Activated naive CD8-positive, alpha-beta T cell treated with anti-CD3 and anti-CD28 coated beads for 36 hours (primary cell): ENCODE measurements at regions not wholly inside any gene's neighbourhood (a gene's known extent, or its start where the extent isn't known, plus 50 kb on each side); places are given as distances from the start of the nearest gene placed in this dataset.

Source experiments
- DNase-seq: peaks from one replicate; pipeline ENCODE4 v3.0.0; 2021
- H3K27ac Mint-ChIP-seq: one replicate; pipeline ENCODE4 v1.8.0; 2022; ENCODE audit warnings: mild to moderate bottlenecking, moderate library complexity, mixed read lengths
- H3K27me3 Mint-ChIP-seq: one replicate; pipeline ENCODE4 v1.8.0; 2022; ENCODE audit warnings: mild to moderate bottlenecking, mixed read lengths
- H3K36me3 Mint-ChIP-seq: one replicate; pipeline ENCODE4 v1.8.0; 2021; ENCODE audit warnings: mild to moderate bottlenecking, mixed read lengths
- H3K4me1 Mint-ChIP-seq: one replicate; pipeline ENCODE4 v1.8.0; 2021; ENCODE audit warnings: mixed read lengths
- H3K4me3 Mint-ChIP-seq: one replicate; pipeline ENCODE4 v1.8.0; 2022; ENCODE audit warnings: mild to moderate bottlenecking, moderate library complexity, mixed read lengths
- H3K9me3 Mint-ChIP-seq: one replicate; pipeline ENCODE4 v1.8.0; 2022; ENCODE audit warnings: mixed read lengths

DNA sequence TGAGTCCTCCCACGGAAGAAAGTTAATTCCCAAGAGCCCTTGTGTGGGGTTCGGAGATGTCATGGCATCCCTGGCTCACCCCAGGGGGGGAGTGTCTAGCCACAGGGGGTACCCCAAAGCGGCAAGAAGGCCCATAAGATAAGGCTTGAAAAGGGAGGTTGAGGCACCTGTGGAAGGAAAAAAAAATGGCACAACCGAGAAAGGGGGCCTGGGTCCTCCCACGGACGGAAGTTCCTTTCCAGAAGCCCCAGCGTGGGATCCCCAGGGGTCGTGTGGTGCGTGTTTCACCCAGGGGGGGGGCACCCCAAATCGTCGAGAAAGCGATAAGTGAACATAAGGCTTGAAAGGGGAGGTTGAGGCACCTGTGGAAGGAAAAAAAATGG lies 266.7 kb downstream of the ALG10 start:
- Mint-ChIP-seq H3K9me3 (peaks cover 23% of the 10 kb centered on the region), H3K4me3 (no peak overlapping the region), H3K36me3 (peaks cover 1% of the 10 kb centered on the region), H3K27ac (no peak overlapping the region), H3K27me3 (no peaks in the 10 kb centered on the region), H3K4me1 (no peaks in the 10 kb centered on the region)
- no peak for DNase-seq

DNA sequence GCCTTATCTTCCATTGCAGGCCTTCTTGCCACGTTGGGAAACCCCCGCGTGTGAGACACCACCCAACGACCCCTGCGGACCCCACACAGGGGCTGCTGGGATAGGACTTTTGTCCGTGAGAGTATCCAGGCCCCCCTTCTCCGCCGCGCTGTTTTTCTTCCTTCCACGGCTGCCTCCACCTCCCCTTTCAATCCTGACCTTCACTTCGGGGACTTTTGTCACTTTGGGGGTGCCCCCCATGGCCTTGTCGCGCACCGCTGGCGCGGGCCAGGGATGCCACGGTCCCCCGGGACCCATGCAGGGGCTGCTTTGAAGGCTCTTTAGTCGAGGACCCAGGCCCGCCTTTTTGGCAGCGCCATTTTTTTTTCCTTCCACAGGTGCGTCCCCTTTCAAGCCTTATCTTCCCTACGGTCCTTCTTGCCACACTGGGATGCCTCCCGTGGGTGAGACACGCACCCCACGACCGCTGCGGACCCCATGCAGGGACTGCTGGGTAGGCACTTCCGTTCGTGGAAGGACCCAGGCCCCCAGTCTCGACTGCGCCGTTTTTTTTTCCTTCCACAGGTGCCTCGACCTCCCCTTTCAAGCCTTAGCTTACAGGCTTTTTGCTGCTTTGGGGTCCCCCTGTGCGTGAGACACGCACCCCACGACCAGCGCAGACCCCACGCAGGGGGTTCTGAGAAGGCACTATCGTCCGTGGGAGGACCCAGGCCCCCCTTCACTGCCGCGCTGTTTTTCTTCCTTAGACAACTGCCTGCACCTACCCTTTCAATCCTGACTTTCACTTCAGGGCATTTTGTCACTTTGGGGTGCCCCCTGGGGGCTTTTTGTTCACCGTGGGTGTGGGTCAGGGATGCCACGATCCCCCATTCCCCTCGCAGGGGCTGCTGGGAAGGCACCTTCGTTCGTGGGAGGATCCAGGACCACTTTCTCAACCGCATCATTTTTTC lies 267.4 kb downstream of the ALG10 start:
- H3K9me3 Mint-ChIP-seq = peaks cover 23% of the 10 kb centered on the region
- H3K4me1 Mint-ChIP-seq = no peaks in the 10 kb centered on the region
- peaks cover 1% of the 10 kb centered on the region for H3K36me3 Mint-ChIP-seq
- H3K4me3 Mint-ChIP-seq = no peak overlapping the region
- DNase-seq = no peak
- no peak overlapping the region for H3K27ac Mint-ChIP-seq
- H3K27me3 Mint-ChIP-seq = no peaks in the 10 kb centered on the region

DNA sequence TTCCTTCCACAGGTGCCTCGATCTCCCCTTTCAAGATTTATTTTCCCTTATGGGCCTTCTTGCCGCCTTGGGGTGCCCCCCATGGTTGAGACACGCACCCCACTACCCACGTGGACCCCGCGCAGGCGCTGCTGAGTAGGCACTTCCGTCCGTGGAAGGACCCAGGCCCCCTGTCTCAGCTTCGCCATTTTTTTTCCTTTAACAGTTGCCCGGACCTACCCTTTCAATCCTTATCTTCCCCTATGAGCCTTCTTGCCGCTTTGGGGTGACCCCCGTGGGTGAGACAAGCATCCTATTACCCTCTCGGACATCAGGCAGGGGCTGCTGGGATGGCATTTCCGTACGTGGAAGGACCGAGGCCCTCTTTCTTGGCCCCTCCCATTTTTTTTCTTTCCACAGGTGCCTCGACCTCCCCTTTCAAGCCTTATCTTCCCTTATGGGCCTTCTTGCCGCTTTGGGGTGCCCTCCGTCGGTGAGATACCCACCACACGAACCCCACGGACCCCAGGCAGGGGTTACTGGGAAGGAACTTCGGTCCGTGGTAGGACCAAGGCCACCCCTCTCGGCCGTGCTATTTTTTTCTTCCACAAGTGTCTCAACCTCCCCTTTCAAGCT lies 268.2 kb downstream of the ALG10 start:
- no peak overlapping the region for H3K4me3 Mint-ChIP-seq
- no peaks in the 10 kb centered on the region for H3K4me1 Mint-ChIP-seq
- DNase-seq = no peak
- peaks cover 23% of the 10 kb centered on the region for H3K9me3 Mint-ChIP-seq
- peaks cover 1% of the 10 kb centered on the region for H3K36me3 Mint-ChIP-seq
- peaks cover 5% of the 10 kb centered on the region for H3K27me3 Mint-ChIP-seq
- H3K27ac Mint-ChIP-seq = no peak overlapping the region

DNA sequence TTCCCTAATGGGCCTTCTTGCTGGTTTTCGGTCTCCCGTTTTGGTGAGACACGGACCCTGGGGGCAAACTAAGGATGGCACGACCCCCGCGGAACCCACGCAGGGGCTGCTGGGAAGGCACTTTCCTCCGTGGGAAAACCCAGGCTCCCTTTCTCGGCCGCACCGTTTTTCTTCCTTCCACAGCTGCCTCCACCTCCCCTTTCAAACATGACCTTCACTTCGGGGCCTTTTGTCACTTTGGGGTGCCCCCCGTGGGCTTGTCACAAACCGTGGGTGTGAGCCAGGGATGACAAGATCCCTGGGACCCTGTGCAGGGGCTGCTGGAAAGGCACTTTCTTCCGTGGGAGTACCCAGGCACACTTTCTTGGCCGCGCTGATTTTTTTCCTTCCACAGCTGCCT lies 268.7 kb downstream of the ALG10 start:
- H3K4me3 Mint-ChIP-seq = no peak overlapping the region
- peaks cover 1% of the 10 kb centered on the region for H3K36me3 Mint-ChIP-seq

DNA sequence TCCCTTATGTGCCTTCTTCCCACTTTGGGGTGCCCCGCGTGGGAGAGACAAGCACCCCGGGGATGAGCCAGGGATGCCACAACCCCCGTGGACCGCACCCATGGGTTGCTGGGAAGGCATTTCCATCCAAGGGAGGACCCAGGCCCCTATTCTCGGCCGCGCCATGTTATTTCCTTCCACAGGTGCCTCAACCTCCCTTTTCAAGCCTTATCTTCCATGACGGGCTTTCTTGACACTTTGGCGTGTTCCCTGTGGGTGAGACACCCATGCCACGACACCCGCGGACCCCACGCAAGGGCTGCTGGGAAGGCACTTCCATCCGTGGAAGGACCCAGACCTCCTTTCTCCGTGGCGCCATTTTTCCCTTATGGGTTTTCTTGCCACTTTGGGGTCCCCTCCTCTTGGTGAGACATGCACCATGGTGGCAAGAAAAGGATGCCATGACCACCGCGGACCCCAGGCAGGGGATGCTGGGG lies 269.2 kb downstream of the ALG10 start:
- no peaks in the 10 kb centered on the region for H3K4me1 Mint-ChIP-seq
- H3K9me3 Mint-ChIP-seq = peaks cover 15% of the 10 kb centered on the region
- H3K27ac Mint-ChIP-seq = no peak overlapping the region
- DNase-seq = no peak
- peaks cover 1% of the 10 kb centered on the region for H3K36me3 Mint-ChIP-seq
- peaks cover 6% of the 10 kb centered on the region for H3K27me3 Mint-ChIP-seq
- no peak overlapping the region for H3K4me3 Mint-ChIP-seq

More for the DNA sequence above, 268.7 kb downstream of the ALG10 start:
- Mint-ChIP-seq H3K4me1 (no peaks in the 10 kb centered on the region), H3K27ac (no peak overlapping the region), H3K9me3 (peaks cover 19% of the 10 kb centered on the region), H3K27me3 (peaks cover 6% of the 10 kb centered on the region)
- DNase-seq = no peak

DNA sequence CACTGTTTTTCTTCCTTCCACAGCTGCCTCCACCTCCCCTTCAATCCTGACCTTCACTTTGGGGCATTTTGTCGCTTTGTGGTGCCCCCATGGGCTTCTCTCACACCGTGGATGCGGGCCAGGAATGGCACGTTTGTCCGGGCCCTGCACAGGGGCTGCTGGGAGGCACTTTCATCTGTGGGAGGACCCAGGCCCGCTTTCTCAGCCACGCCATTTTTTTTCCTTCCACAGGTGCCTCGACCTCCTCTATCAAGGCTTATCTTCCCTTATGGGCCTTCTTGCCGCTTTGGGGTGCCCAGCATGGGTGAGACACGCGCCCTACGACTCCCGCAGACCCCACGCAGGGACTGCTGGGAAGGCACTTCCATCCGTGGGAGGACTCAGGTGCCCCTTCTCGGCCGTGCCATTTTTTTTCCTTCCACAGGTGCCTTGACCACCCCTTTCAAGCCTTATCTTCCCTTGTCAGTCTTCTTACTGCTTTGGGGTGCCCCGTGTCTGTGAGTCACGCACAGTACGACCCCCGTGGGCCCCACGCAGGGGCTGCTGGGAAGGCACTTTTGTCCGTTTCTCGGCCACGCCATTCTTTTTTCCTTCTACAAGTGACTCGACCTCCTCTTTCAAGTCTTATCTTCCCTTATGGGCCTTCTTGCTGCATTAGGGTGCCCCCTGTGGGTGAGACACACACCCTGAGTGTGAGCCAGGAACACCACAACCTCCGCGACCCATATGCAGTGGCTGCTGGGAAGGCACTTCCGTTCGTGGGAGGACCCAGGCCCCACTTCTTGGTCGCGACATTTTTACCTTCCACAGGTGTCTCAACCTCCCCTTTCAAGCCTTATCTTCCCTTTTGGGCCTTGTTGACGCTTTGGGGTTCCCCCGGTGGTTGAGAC lies 270.7 kb downstream of the ALG10 start:
- Mint-ChIP-seq H3K9me3 (peaks cover 8% of the 10 kb centered on the region), H3K4me3 (no peak overlapping the region)

DNA sequence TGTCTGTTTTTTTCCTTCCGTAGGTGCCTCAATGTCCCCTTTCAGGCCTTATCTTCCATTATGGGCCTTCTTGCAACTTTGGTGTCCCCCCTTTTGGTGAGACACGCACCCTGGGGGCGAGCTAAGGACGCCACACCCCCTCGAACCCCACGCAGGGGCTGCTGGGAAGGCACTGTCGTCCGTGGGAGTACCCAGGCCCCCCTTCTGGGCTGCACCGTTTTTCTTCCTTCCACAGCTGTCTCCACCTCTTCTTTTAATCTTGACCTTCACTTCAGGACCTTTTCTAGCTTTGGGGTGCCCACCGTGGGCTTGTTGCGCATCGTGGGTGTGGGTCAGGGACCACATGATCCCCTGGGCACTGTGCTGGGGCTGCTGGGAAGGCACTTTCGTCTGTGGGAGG lies 271.8 kb downstream of the ALG10 start:
- H3K27me3 Mint-ChIP-seq = peaks cover 6% of the 10 kb centered on the region
- H3K27ac Mint-ChIP-seq = no peak overlapping the region
- peaks cover 1% of the 10 kb centered on the region for H3K36me3 Mint-ChIP-seq
- no peak for DNase-seq
- H3K9me3 Mint-ChIP-seq = peaks cover 13% of the 10 kb centered on the region
- H3K4me1 Mint-ChIP-seq = no peaks in the 10 kb centered on the region
- H3K4me3 Mint-ChIP-seq = no peak overlapping the region

More for the DNA sequence above, 270.7 kb downstream of the ALG10 start:
- peaks cover 6% of the 10 kb centered on the region for H3K27me3 Mint-ChIP-seq
- no peak overlapping the region for H3K27ac Mint-ChIP-seq
- peaks cover 1% of the 10 kb centered on the region for H3K36me3 Mint-ChIP-seq
- no peak for DNase-seq
- no peaks in the 10 kb centered on the region for H3K4me1 Mint-ChIP-seq

DNA sequence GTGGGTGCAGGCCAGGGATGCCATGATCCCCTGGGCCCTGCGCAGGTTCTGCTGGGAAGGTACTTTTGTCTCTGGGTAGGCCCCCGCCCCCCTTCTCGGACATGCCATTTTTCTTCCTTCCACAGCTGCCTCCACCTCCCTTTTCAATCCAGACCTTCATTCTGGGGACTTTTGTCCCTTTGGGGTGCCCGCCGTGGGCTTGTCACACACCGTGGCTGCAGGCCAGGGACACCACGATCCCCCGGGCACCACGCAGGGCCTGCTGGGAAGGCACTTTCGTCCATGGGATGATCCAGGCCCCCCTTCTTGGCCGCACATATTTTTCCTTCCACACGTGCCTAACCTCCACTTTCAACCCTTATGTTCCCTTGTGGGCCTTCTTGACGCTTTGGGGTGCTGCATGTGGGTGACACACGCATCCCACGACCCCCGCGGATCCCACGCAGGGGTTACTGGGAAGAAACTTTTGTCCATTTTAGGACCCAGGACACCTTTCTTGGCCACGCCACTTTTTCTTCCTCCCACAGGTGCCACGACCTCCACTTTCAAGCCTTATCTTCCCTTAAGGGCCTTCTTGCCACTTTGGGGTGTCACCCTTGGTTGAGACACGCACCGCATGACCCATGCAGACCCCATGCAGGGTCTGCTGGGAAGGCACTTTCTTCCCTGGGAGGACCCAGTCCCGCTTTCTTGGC lies 272.5 kb downstream of the ALG10 start:
- peaks cover 6% of the 10 kb centered on the region for H3K27me3 Mint-ChIP-seq

DNA sequence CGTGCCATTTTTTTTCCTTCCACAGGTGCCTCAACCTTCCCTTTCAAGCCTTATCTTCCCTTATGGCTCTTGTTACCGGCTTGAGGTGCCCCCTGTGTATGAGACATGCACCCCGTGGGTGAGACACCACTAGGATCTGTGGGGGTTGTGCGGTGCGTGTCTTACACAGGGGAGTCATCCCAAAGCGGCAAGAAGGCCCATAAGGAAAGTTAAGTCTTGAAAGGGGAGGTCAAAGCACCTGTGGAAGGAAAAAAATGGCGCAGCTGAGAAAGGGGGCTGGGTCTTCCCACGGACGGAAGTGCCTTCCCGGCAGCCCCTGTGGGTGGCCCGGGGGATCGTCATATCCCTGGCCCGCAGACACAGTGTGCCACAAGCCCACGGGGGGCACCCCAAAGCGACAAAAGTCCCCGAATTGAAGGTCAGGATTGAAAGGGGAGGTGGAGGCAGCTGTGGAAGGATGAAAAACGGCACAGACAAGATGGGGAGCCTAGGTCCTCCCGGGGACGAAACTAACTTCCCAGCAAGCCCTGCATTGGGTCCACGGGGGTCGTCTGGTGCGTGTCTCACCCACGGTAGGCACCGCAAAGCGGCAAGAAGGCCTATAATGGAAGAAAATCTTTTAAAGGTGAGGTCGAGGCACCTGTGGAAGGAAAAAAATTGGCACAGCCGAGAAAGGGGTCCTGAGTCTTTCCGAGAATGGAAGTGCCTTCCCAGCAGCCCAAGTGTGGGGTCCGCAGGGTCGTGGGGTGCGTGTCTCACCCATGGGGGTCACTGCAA lies 273.3 kb downstream of the ALG10 start:
- Mint-ChIP-seq H3K9me3 (peaks cover 16% of the 10 kb centered on the region), H3K27ac (no peak overlapping the region), H3K4me1 (no peaks in the 10 kb centered on the region), H3K36me3 (peaks cover 1% of the 10 kb centered on the region), H3K27me3 (peaks cover 6% of the 10 kb centered on the region), H3K4me3 (no peak overlapping the region)
- DNase-seq = no peak

More for the DNA sequence above, 272.5 kb downstream of the ALG10 start:
- no peak overlapping the region for H3K27ac Mint-ChIP-seq
- no peak overlapping the region for H3K4me3 Mint-ChIP-seq
- H3K36me3 Mint-ChIP-seq = peaks cover 1% of the 10 kb centered on the region
- no peaks in the 10 kb centered on the region for H3K4me1 Mint-ChIP-seq
- no peak for DNase-seq
- H3K9me3 Mint-ChIP-seq = peaks cover 16% of the 10 kb centered on the region

DNA sequence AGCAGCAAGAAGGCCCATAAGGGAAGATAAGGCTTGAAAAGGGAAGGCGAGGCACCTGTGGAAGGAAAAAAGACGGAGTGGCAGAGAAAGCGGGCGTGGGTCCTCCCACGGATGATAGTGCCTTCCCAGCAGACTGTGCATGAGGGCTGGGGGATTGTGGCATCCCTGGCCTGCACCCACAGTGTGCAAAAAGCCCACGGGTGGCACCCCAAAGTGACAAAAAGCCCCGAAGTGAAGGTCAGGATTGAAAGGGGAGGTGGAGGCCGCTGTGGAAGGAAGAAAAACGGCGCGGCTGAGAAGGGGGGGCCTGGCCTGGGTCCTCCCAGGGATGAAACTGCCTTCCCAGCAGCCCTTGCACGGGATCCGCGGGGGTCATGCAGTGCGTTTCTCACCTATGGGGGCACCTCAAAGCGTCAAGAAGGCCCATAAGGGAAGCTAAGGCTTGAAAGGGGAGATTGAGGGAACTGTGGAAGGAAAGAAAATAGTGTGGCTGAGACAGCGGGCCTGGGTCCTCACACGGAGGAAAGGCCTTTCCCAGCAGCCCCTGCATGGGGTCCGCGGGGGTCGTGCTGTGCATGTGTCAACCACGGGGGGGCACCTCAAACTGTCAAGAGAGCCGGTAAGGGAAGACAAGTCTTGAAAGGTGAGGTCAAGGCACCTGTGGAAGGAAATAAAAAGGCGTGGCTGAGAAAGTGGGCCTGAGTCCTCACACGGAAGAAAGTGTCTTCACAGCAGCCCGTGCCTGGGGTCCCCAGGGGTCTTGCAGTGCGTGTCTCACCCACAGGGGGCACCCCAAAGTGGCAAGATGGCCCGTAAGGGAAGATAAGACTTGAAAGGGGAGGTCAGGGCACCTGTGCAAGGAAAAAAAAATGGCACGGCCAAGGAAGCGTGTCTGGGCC lies 274.1 kb downstream of the ALG10 start:
- Mint-ChIP-seq H3K36me3 (peaks cover 1% of the 10 kb centered on the region), H3K4me3 (no peak overlapping the region), H3K4me1 (no peaks in the 10 kb centered on the region), H3K27ac (no peak overlapping the region), H3K9me3 (peaks cover 19% of the 10 kb centered on the region), H3K27me3 (peaks cover 6% of the 10 kb centered on the region)
- DNase-seq = no peak

DNA sequence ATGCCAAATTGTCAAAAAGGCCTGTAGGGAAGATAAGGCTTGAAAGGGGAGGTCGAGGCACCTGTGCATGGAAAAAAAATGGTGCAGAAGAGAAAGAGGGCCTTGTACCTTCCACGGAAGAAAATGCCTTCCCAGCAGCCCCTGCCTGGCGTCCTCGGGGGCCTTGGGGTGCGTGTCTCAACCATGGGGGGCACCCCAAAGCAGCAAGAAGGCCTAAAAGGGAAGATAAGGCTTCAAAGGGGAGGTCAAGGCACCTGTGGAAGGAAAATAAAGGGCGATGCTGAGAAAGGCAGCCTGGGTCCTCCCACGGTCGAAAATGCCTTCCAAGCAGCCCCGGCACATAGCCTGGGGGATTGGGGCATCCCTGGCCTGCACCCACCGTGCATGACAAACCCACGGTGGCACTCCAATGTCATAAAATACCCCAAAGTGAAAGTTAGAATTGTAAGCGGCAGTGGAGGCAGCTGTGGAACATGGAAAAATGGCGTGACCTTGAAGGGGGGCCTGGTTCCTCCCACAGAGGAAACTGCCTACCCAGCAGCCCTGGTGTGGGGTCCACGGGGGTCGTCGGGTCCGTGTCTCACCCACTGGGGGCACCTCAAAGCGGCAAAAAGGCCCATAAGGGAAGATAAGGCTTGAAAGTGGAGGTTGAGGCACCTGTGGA lies 275.0 kb downstream of the ALG10 start:
- Mint-ChIP-seq H3K27ac (no peak overlapping the region), H3K36me3 (peaks cover 1% of the 10 kb centered on the region), H3K9me3 (peaks cover 20% of the 10 kb centered on the region), H3K27me3 (peaks cover 6% of the 10 kb centered on the region), H3K4me1 (no peaks in the 10 kb centered on the region), H3K4me3 (no peak overlapping the region)
- DNase-seq = no peak

DNA sequence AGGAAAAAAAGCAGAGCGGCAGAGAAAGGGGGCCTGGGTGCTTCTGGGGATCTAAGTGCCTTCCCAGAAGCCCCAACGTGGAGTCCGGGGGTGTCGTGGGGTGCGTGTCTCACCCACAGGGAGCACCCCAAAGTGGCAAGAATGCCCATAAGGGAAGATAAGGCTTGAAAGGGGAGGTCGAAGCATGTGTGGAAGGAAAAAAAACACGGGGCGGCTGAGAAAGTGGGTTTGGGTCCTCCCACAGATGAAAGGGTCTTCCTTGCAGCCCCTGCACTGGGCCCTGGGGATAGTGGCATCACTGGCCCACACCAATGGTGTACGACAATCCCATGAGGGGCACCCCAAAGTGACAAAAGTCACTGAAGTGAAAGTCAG lies 275.5 kb downstream of the ALG10 start:
- H3K36me3 Mint-ChIP-seq = peaks cover 2% of the 10 kb centered on the region
- no peak overlapping the region for H3K27ac Mint-ChIP-seq
- no peaks in the 10 kb centered on the region for H3K4me1 Mint-ChIP-seq
- peaks cover 19% of the 10 kb centered on the region for H3K9me3 Mint-ChIP-seq
- peaks cover 6% of the 10 kb centered on the region for H3K27me3 Mint-ChIP-seq
- DNase-seq = no peak
- H3K4me3 Mint-ChIP-seq = no peak overlapping the region
